Subcutaneous abdominal adipose tissue (tissue), 5 donors: ENCODE measurements at regions not wholly inside any gene's neighbourhood (a gene's known extent, or its start where the extent isn't known, plus 50 kb on each side); places are given as distances from the start of the nearest gene placed in this dataset.
"Not testable (repeated sequence)": the region's sequence is repeated elsewhere in the genome, so short reads cannot be mapped to it uniquely, and the experiment has no call there.

ENCODE experiments used
- H3K27ac ChIP-seq: one replicate; pipeline ENCODE4 v1.7.0; 2013; ENCODE audit warnings: low read depth, mild to moderate bottlenecking, inconsistent platforms, low read length, moderate library complexity
- H3K27me3 ChIP-seq, 5 donors: one replicate each; pipeline ENCODE4 v1.7.0; 2013; ENCODE audit warnings: low read length in 5 of 5, inconsistent platforms in 1 of 5; ENCODE audit not compliant: control insufficient read depth in 5 of 5, insufficient read depth in 4 of 5
- H3K36me3 ChIP-seq, 5 donors: one replicate each; pipeline ENCODE4 v1.7.0; 2013; ENCODE audit warnings: low read length in 5 of 5; ENCODE audit not compliant: control insufficient read depth in 5 of 5, insufficient read depth in 5 of 5
- H3K4me1 ChIP-seq, 5 donors: one replicate each; pipeline ENCODE4 v1.7.0; 2013; ENCODE audit warnings: low read length in 5 of 5, mild to moderate bottlenecking in 3 of 5, moderate library complexity in 1 of 5; ENCODE audit not compliant: control insufficient read depth in 5 of 5, insufficient read depth in 5 of 5
- H3K4me3 ChIP-seq, 5 donors: one replicate each; pipeline ENCODE4 v1.7.0; 2013; ENCODE audit warnings: low read length in 5 of 5, low read depth in 1 of 5
- H3K9ac ChIP-seq, 5 donors: one replicate each; pipeline ENCODE4 v1.7.0; 2013; ENCODE audit warnings: low read length in 5 of 5, mild to moderate bottlenecking in 4 of 5, moderate library complexity in 3 of 5
- H3K9me3 ChIP-seq, 5 donors: one replicate each; pipeline ENCODE4 v1.7.0; 2013; ENCODE audit warnings: low read length in 5 of 5; ENCODE audit not compliant: control insufficient read depth in 5 of 5
- donor health status: healthy.
- donor health status: healthy.
- donor health status: healthy.
- donor health status: healthy.
- donor health status: healthy.

GRCh38 chr11:89545691-89546090, 54.5 kb upstream of the NOX4 start:
- Histone ChIP-seq H3K9me3 (no peaks in the 10 kb centered on the region), H3K4me1 (no peaks in the 10 kb centered on the region), H3K4me3 (no peak overlapping the region), H3K27ac (no peak overlapping the region), H3K36me3 (no peaks in the 10 kb centered on the region), H3K9ac (no peak overlapping the region), H3K27me3 (no peaks in the 10 kb centered on the region)

GRCh38 chr11:89555781-89556180, 64.6 kb upstream of the NOX4 start:
- not testable (repeated sequence) for H3K36me3 ChIP-seq, H3K9ac ChIP-seq, H3K4me3 ChIP-seq, H3K27ac ChIP-seq, H3K4me1 ChIP-seq, H3K27me3 ChIP-seq, H3K9me3 ChIP-seq

GRCh38 chr11:89556731-89557707, 65.8 kb upstream of the NOX4 start:
- not testable (repeated sequence) for H3K27me3 ChIP-seq, H3K9me3 ChIP-seq, H3K9ac ChIP-seq, H3K36me3 ChIP-seq, H3K4me1 ChIP-seq, H3K4me3 ChIP-seq, H3K27ac ChIP-seq

GRCh38 chr11:89560598-89560997, 69.4 kb upstream of the NOX4 start:
- H3K4me1 ChIP-seq, H3K4me3 ChIP-seq, H3K9me3 ChIP-seq, H3K36me3 ChIP-seq, H3K27me3 ChIP-seq, H3K27ac ChIP-seq, H3K9ac ChIP-seq: not testable (repeated sequence)

- not testable (repeated sequence) for H3K4me1 ChIP-seq, H3K9ac ChIP-seq, H3K27ac ChIP-seq, H3K4me3 ChIP-seq, H3K27me3 ChIP-seq, H3K9me3 ChIP-seq, H3K36me3 ChIP-seq
These were observed 71.6 kb upstream of the NOX4 start for GRCh38 chr11:89562731-89563130.

GRCh38 chr11:89566972-89567371, 75.8 kb upstream of the NOX4 start:
- Histone ChIP-seq H3K27ac (no peak overlapping the region), H3K4me3 (no peak overlapping the region), H3K9me3 (no peaks in the 10 kb centered on the region), H3K36me3 (no peaks in the 10 kb centered on the region), H3K4me1 (no peaks in the 10 kb centered on the region), H3K9ac (no peak overlapping the region), H3K27me3 (no peaks in the 10 kb centered on the region)

GRCh38 chr11:89569387-89569786, 78.2 kb upstream of the NOX4 start:
- H3K4me1 ChIP-seq, H3K27ac ChIP-seq, H3K36me3 ChIP-seq, H3K9ac ChIP-seq, H3K27me3 ChIP-seq, H3K4me3 ChIP-seq, H3K9me3 ChIP-seq: not testable (repeated sequence)

GRCh38 chr11:89571706-89572105, 80.5 kb upstream of the NOX4 start:
- not testable (repeated sequence) for H3K27ac ChIP-seq, H3K9ac ChIP-seq, H3K4me1 ChIP-seq, H3K9me3 ChIP-seq, H3K4me3 ChIP-seq, H3K36me3 ChIP-seq, H3K27me3 ChIP-seq

- H3K9me3 ChIP-seq, H3K27ac ChIP-seq, H3K27me3 ChIP-seq, H3K4me3 ChIP-seq, H3K4me1 ChIP-seq, H3K9ac ChIP-seq, H3K36me3 ChIP-seq: not testable (repeated sequence)
These were observed 84.7 kb upstream of the NOX4 start for GRCh38 chr11:89575846-89576245.

GRCh38 chr11:89577428-89577827, 86.3 kb upstream of the NOX4 start:
- H3K4me1 ChIP-seq, H3K36me3 ChIP-seq, H3K4me3 ChIP-seq, H3K27ac ChIP-seq, H3K9me3 ChIP-seq, H3K9ac ChIP-seq, H3K27me3 ChIP-seq: not testable (repeated sequence)
